Neural cell (in vitro differentiated cells): ENCODE measurements at regions not wholly inside any gene's neighbourhood (a gene's known extent, or its start where the extent isn't known, plus 50 kb on each side); places are given as distances from the start of the nearest gene placed in this dataset.

Experiments
- EP300 ChIP-seq: fragments of 450-650 bp; conservative IDR thresholded peaks from 2 replicates; pipeline ENCODE4 v1.6.1; 2014; ENCODE audit warnings: antibody characterized with exemption, mild to moderate bottlenecking, moderate library complexity; ENCODE audit not compliant: poor library complexity, severe bottlenecking
- EZH2 ChIP-seq: fragments of 200-600, 300-800 bp; shearing (Covaris generic), sonication (generic); IDR thresholded peaks from 2 replicates; pipeline ENCODE4 v1.6.1; 2014; ENCODE audit warnings: antibody characterized with exemption, low read length, borderline replicate concordance, mild to moderate bottlenecking; ENCODE audit not compliant: insufficient read depth, poor library complexity, severe bottlenecking
- MXI1 ChIP-seq: fragments of 450-650 bp; conservative IDR thresholded peaks from 2 replicates; pipeline ENCODE4 v1.6.1; 2014; ENCODE audit warnings: antibody characterized with exemption, mild to moderate bottlenecking; ENCODE audit not compliant: poor library complexity, severe bottlenecking
- POLR2AphosphoS5 ChIP-seq: IDR thresholded peaks from 2 replicates; pipeline ENCODE4 v1.6.1; 2012
- TF ChIP-seq, protein P1 (sequence below): fragments of 450-650 bp; IDR thresholded peaks from 2 replicates; pipeline ENCODE4 v1.5.1; 2014; ENCODE audit warnings: antibody characterized with exemption, mild to moderate bottlenecking, moderate library complexity; ENCODE audit not compliant: poor library complexity, severe bottlenecking

DNA sequence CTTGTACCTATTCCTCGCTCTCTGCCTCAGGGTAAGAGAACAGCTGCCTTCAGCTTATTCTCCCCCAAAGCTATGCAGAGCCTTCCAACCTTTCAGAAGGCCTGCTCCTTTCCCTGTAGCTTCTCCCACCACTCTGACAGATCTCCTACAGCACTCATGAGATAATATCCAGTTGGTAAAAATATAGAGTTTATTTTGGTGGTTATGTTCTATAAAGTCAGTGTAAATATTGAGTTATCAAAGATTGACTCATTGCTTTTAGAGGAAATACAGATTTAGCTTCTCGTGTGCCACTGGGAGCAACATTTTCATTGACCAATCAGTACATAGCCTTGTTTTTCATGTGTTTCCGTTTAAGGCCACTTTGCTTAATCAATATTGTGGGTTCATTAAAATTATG is 216.2 kb upstream of the TECRL start:
- TF ChIP-seq EP300 (no peak), MXI1 (no peak), EZH2 (no peak), POLR2AphosphoS5 (no peak)
- TF ChIP-seq, protein P1, sequence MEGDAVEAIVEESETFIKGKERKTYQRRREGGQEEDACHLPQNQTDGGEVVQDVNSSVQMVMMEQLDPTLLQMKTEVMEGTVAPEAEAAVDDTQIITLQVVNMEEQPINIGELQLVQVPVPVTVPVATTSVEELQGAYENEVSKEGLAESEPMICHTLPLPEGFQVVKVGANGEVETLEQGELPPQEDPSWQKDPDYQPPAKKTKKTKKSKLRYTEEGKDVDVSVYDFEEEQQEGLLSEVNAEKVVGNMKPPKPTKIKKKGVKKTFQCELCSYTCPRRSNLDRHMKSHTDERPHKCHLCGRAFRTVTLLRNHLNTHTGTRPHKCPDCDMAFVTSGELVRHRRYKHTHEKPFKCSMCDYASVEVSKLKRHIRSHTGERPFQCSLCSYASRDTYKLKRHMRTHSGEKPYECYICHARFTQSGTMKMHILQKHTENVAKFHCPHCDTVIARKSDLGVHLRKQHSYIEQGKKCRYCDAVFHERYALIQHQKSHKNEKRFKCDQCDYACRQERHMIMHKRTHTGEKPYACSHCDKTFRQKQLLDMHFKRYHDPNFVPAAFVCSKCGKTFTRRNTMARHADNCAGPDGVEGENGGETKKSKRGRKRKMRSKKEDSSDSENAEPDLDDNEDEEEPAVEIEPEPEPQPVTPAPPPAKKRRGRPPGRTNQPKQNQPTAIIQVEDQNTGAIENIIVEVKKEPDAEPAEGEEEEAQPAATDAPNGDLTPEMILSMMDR, result no peak
